ENCODE measurements at regions not wholly inside any gene's neighbourhood (a gene's known extent, or its start where the extent isn't known, plus 50 kb on each side); places are given as distances from the start of the nearest gene placed in this dataset.

- ChIA-PET CTCF (no interaction called here), POLR2A (ENCODE audit: unreplicated experiment) (no interaction called here)
- Histone ChIP-seq H3K27me3 (ENCODE audit: control insufficient read depth, insufficient read depth, low read length) (no peaks in the 10 kb centered on the region), H4K8ac (ENCODE audit: low read depth in 2 of 2, low read length in 2 of 2) (no peak overlapping the region), H3K4me1 (ENCODE audit: control insufficient read depth, insufficient read depth, low read length) (no peaks in the 10 kb centered on the region), H3K56ac (ENCODE audit: extremely low read depth, insufficient read depth, low read length) (no peak overlapping the region), H3K27ac (ENCODE audit: insufficient read depth, low read length) (no peak overlapping the region), H3K79me1 (ENCODE audit: low read depth in 1 of 2, low read length in 2 of 2) (no peaks in the 10 kb centered on the region), H3K4me2 (ENCODE audit: low read depth, low read length) (no peak overlapping the region), H3K23ac (ENCODE audit: low read depth, low read length) (no peak overlapping the region), H3K14ac (replicated peaks; ENCODE audit: low read depth, low read length) (no peak overlapping the region), H2AFZ (replicated peaks; ENCODE audit: low read length, poor library complexity) (no peak overlapping the region), H3K36me3 (ENCODE audit: control insufficient read depth, insufficient read depth, low read length) (no peaks in the 10 kb centered on the region), H3K4ac (ENCODE audit: low read depth, low read length) (no peak overlapping the region), H3K18ac (ENCODE audit: low read depth, low read length) (no peak overlapping the region), H3K9ac (ENCODE audit: low read depth, low read length) (no peak overlapping the region), H2BK5ac (ENCODE audit: low read depth, low read length, poor library complexity, severe bottlenecking) (no peak overlapping the region), H2AK5ac (ENCODE audit: low read depth, low read length) (no peak overlapping the region), H2BK20ac (ENCODE audit: low read depth, low read length) (no peak overlapping the region), H2BK120ac (ENCODE audit: low read depth, low read length) (no peak overlapping the region), H4K91ac (ENCODE audit: insufficient read depth, low read depth, low read length) (no peak overlapping the region), H4K20me1 (ENCODE audit: insufficient read depth, low read length) (no peaks in the 10 kb centered on the region), H3K9me3 (ENCODE audit: control insufficient read depth, insufficient read depth, low read length) (peaks cover 18% of the 10 kb centered on the region; the same call in 1 of the 2 replicates), H2BK15ac (ENCODE audit: low read depth, low read length) (no peak overlapping the region), H3K9me1 (ENCODE audit: insufficient read depth, low read length) (no peaks in the 10 kb centered on the region), H2AK9ac (replicated peaks; ENCODE audit: low read depth, low read length, poor library complexity) (no peak overlapping the region), H3K4me3 (ENCODE audit: insufficient read depth, low read depth, low read length) (no peak overlapping the region), H4K5ac (ENCODE audit: low read depth, low read length) (no peak overlapping the region)
- TF ChIP-seq FOS (IDR thresholded peaks at IDR 0.05; ENCODE audit: low read depth, low read length) = no peak
- TF ChIP-seq CHD1 (IDR thresholded peaks at IDR 0.05; ENCODE audit: low read depth, low read length) = no peak
- TF ChIP-seq ELK1 (IDR thresholded peaks at IDR 0.05; ENCODE audit: borderline replicate concordance, low read depth, low read length) = no peak
- no peak for TF ChIP-seq CTCF (conservative IDR thresholded peaks at IDR 0.05; ENCODE audit: low read depth, low read length)
- ATAC-seq (ENCODE audit: low read depth) (no peak), DNase-seq (no peak)
- WGBS, 2 experiments (ENCODE audit: extremely low coverage in 2 of 2, insufficient read length in 1 of 2) = no CpG with 5 or more reads among the region's 4 CpGs
- intact Hi-C loops (cut with micrococcal nuclease) (no loop called here), in situ Hi-C loops (cut with MboI; ENCODE audit: low sequenced_read_pairs) (no loop called here), dilution Hi-C loops (cut with HindIII; ENCODE audit: low sequenced_read_pairs, unreplicated experiment) (no loop called here)
- no TSS peak for BruUV-seq (replicated peaks)
Measured at GRCh38 chrX:145502670-145503069, 255.4 kb downstream of the SPANXN1 start.

Data from IMR-90 (cell line).